Gastroesophageal sphincter (tissue), 4 donors: ENCODE measurements at regions not wholly inside any gene's neighbourhood (a gene's known extent, or its start where the extent isn't known, plus 50 kb on each side); places are given as distances from the start of the nearest gene placed in this dataset.

ENCODE experiments used
- ATAC-seq: fragments of 150-250 bp; one replicate; pipeline ENCODE4 v1.9.1; 2016; ENCODE audit warnings: mild to moderate bottlenecking, moderate library complexity
- H3K27ac ChIP-seq, 4 donors: fragments of 200-600 bp; sonication (generic) in 3 of 4; 1 replicate in 3 of 4; 2 replicates in 1 of 4; pipeline ENCODE4 v1.5.1; 2016 to 2019
- H3K27me3 ChIP-seq: fragments of 200-600 bp; sonication (generic); one replicate; pipeline ENCODE4 v1.5.1; 2019
- H3K36me3 ChIP-seq, 2 donors: fragments of 200-600 bp; sonication (generic); one replicate each; pipeline ENCODE4 v1.5.1; 2019; ENCODE audit warnings: control low read depth in 1 of 2
- H3K4me1 ChIP-seq, 3 donors: fragments of 200-600 bp; sonication (generic); 1 replicate in 2 of 3; 2 replicates in 1 of 3; pipeline ENCODE4 v1.5.1; 2016 to 2019; ENCODE audit warnings: control low read depth in 2 of 3
- H3K4me3 ChIP-seq, 2 donors: fragments of 200-600 bp; sonication (generic); one replicate each; pipeline ENCODE4 v1.5.1; 2019; ENCODE audit warnings: mild to moderate bottlenecking in 1 of 2, moderate library complexity in 1 of 2
- H3K9me3 ChIP-seq, 3 donors: fragments of 200-600 bp; sonication (generic); one replicate each; pipeline ENCODE4 v1.5.1; 2017 to 2019; ENCODE audit warnings: control low read depth in 2 of 3
- CTCF ChIP-seq, 4 experiments: fragments of 200-600 bp in 2 of 4; fragments of 450-650 bp in 2 of 4; sonication (generic) in 1 of 4; IDR thresholded peaks; one replicate each; pipeline ENCODE4 v1.5.1; 2017 to 2019; ENCODE audit warnings: antibody characterized with exemption in 4 of 4, mild to moderate bottlenecking in 2 of 4, moderate library complexity in 2 of 4
- EP300 ChIP-seq: sonication (generic); formaldehyde crosslinking; IDR thresholded peaks from one replicate; pipeline ENCODE4 v1.6.1; 2017; ENCODE audit warnings: antibody characterized with exemption, mild to moderate bottlenecking
- POLR2A ChIP-seq, 2 donors: fragments of 450-650 bp; IDR thresholded peaks; one replicate each; pipeline ENCODE4 v1.6.1; 2017; ENCODE audit warnings: antibody characterized with exemption in 2 of 2, mild to moderate bottlenecking in 2 of 2, moderate library complexity in 1 of 2
- POLR2AphosphoS5 ChIP-seq: sonication (generic); formaldehyde crosslinking; IDR thresholded peaks from one replicate; pipeline ENCODE4 v1.6.1; 2017; ENCODE audit warnings: antibody characterized with exemption
- WGBS, 2 donors: methylation state at CpG; one replicate each; pipeline ENCODE4 v1.1.5; 2018; ENCODE audit warnings: low coverage in 1 of 2; 5-methylcytosine and 5-hydroxymethylcytosine counted together

GRCh38 chr1:188931506-188931905 is 1546.2 kb downstream of the BRINP3 start:
- no peaks in the 10 kb centered on the region for H3K27me3 ChIP-seq
- TF ChIP-seq POLR2A (IDR thresholded peaks at IDR 0.05) (no peak), EP300 (no peak), CTCF (IDR thresholded peaks at IDR 0.05) (no peak), POLR2AphosphoS5 (no peak)
- no peak for ATAC-seq
- H3K4me1 ChIP-seq, result no peaks in the 10 kb centered on the region
- no peak overlapping the region for H3K27ac ChIP-seq
- WGBS, 2 donors, result 47 to 54% methylated on average over 1 of the region's 1 CpG
- H3K4me3 ChIP-seq, result no peak overlapping the region
- H3K36me3 ChIP-seq, result no peaks in the 10 kb centered on the region
- H3K9me3 ChIP-seq, result no peaks in the 10 kb centered on the region

GRCh38 chr1:188937965-188938551 is 1539.6 kb downstream of the BRINP3 start:
- Histone ChIP-seq H3K4me3 (no peak overlapping the region), H3K27ac (no peak overlapping the region), H3K36me3 (no peaks in the 10 kb centered on the region), H3K4me1 (no peaks in the 10 kb centered on the region), H3K9me3 (no peaks in the 10 kb centered on the region), H3K27me3 (no peaks in the 10 kb centered on the region)
- no peak for ATAC-seq
- 35 to 47% methylated on average over 4 of the region's 4 CpGs for WGBS, 2 donors
- TF ChIP-seq POLR2A (IDR thresholded peaks at IDR 0.05) (no peak), CTCF (IDR thresholded peaks at IDR 0.05) (no peak), POLR2AphosphoS5 (no peak), EP300 (no peak)

- no peak for TF ChIP-seq EP300
- TF ChIP-seq POLR2AphosphoS5, result no peak
- TF ChIP-seq POLR2A (IDR thresholded peaks at IDR 0.05), result no peak
- TF ChIP-seq CTCF (IDR thresholded peaks at IDR 0.05), result no peak
- 71 to 82% methylated on average over 2 of the region's 2 CpGs for WGBS, 2 donors
- no peak overlapping the region for H3K27ac ChIP-seq
- H3K27me3 ChIP-seq, result no peaks in the 10 kb centered on the region
- ATAC-seq, result no peak
- no peaks in the 10 kb centered on the region for H3K9me3 ChIP-seq
- no peaks in the 10 kb centered on the region for H3K36me3 ChIP-seq
- no peaks in the 10 kb centered on the region for H3K4me1 ChIP-seq
- H3K4me3 ChIP-seq, result no peak overlapping the region
Measured at GRCh38 chr1:188941986-188942385, 1535.7 kb downstream of the BRINP3 start.

GRCh38 chr1:188949701-188950100 is 1528.0 kb downstream of the BRINP3 start:
- Histone ChIP-seq H3K27ac (no peak overlapping the region), H3K4me3 (no peak overlapping the region), H3K9me3 (no peaks in the 10 kb centered on the region), H3K4me1 (no peaks in the 10 kb centered on the region), H3K36me3 (no peaks in the 10 kb centered on the region), H3K27me3 (no peaks in the 10 kb centered on the region)
- TF ChIP-seq POLR2AphosphoS5, result no peak
- no peak for TF ChIP-seq POLR2A (IDR thresholded peaks at IDR 0.05)
- TF ChIP-seq CTCF (IDR thresholded peaks at IDR 0.05), result no peak
- ATAC-seq, result no peak

- H3K9me3 ChIP-seq, result no peaks in the 10 kb centered on the region
- no peaks in the 10 kb centered on the region for H3K36me3 ChIP-seq
- no peak overlapping the region for H3K27ac ChIP-seq
- TF ChIP-seq EP300, result no peak
- TF ChIP-seq POLR2AphosphoS5, result no peak
- no peak for TF ChIP-seq CTCF (IDR thresholded peaks at IDR 0.05)
- ATAC-seq, result no peak
- H3K27me3 ChIP-seq, result no peaks in the 10 kb centered on the region
- no peaks in the 10 kb centered on the region for H3K4me1 ChIP-seq
- H3K4me3 ChIP-seq, result no peak overlapping the region
- 41 to 50% methylated on average over 2 to 3 of the region's 3 CpGs for WGBS, 2 donors
Measured at GRCh38 chr1:188958461-188959115, 1519.1 kb downstream of the BRINP3 start.
